A673 (cell line): ENCODE measurements at regions not wholly inside any gene's neighbourhood (a gene's known extent, or its start where the extent isn't known, plus 50 kb on each side); places are given as distances from the start of the nearest gene placed in this dataset.

ENCODE experiments used
- BruUV-seq: library from RNA; stranded (reverse); fragments of 400-500 nt; replicated peaks from 2 replicates; lab custom pipeline; 2021; lab: Mats Ljungman, UMichigan
- CTCF ChIA-PET: fragments of 300-600 bp; sonication (Branson Sonifier 250); formaldehyde crosslinking; loops from one replicate; lab custom pipeline; 2022; ENCODE audit warnings: antibody characterized with exemption; lab: Charles Lee
- POLR2A ChIA-PET: fragments of 300-600 bp; sonication (Branson Sonifier 250); formaldehyde crosslinking; loops from one replicate; lab custom pipeline; 2022; ENCODE audit warnings: antibody characterized with exemption; ENCODE audit not compliant: low non-redundant PET; lab: Charles Lee
- DNase-seq: peaks from one replicate; pipeline ENCODE4 v3.0.0-alpha.2; 2015; ENCODE audit warnings: low spot score
- H3K27ac ChIP-seq: fragments of 200-600 bp; sonication (generic); 2 replicates; pipeline ENCODE4 v1.5.1; 2016; ENCODE audit warnings: mixed run types, low read depth, mild to moderate bottlenecking, mixed read lengths, antibody characterized with exemption, low read length; ENCODE audit not compliant: poor library complexity, severe bottlenecking
- H3K27me3 ChIP-seq: fragments of 200-600 bp; sonication (generic); replicated peaks from 2 replicates; pipeline ENCODE4 v1.6.1; 2017; ENCODE audit warnings: mixed run types, low read depth, mild to moderate bottlenecking, mixed read lengths, antibody characterized with exemption, low read length; ENCODE audit not compliant: insufficient read depth, poor library complexity
- H3K36me3 ChIP-seq: fragments of 200-600 bp; sonication (generic); 2 replicates; pipeline ENCODE4 v1.6.1; 2016; ENCODE audit warnings: mixed run types, mild to moderate bottlenecking, mixed read lengths, antibody characterized with exemption, low read length; ENCODE audit not compliant: insufficient read depth, poor library complexity, severe bottlenecking
- H3K4me1 ChIP-seq: fragments of 200-600 bp; sonication (generic); 2 replicates; pipeline ENCODE4 v1.6.1; 2017; ENCODE audit warnings: mixed run types, mild to moderate bottlenecking, mixed read lengths, antibody characterized with exemption, low read length; ENCODE audit not compliant: insufficient read depth, poor library complexity, severe bottlenecking
- H3K4me3 ChIP-seq: fragments of 200-600 bp; sonication (generic); 2 replicates; pipeline ENCODE4 v1.5.1; 2016; ENCODE audit warnings: low read depth, mixed run types, mild to moderate bottlenecking, mixed read lengths, low read length; ENCODE audit not compliant: poor library complexity, severe bottlenecking
- H3K9me3 ChIP-seq: fragments of 200-600 bp; sonication (generic); 2 replicates; pipeline ENCODE4 v1.6.1; 2016; ENCODE audit warnings: mixed run types, low read depth, mild to moderate bottlenecking, mixed read lengths, antibody characterized with exemption, low read length; ENCODE audit not compliant: poor library complexity, severe bottlenecking
- CTCF ChIP-seq: fragments of 300-800, 200-600 bp; sonication (generic); conservative IDR thresholded peaks from 2 replicates; pipeline ENCODE4 v1.5.1; 2017; ENCODE audit warnings: low read depth, mild to moderate bottlenecking, antibody characterized with exemption, low read length, moderate library complexity, mixed read lengths
- EZH2 ChIP-seq: fragments of 200-600 bp; sonication (generic); IDR thresholded peaks from 2 replicates; pipeline ENCODE4 v1.6.1; 2017; ENCODE audit warnings: borderline replicate concordance, low read depth, mild to moderate bottlenecking, mixed read lengths, antibody characterized with exemption, low read length; ENCODE audit not compliant: poor library complexity, severe bottlenecking
- intact Hi-C: fragments of 100-400 bp; cut with micrococcal nuclease; formaldehyde crosslinking; loops from one replicate; pipeline ENCODE4 v1.10.0; 2022; ENCODE audit not compliant: unreplicated experiment

DNA sequence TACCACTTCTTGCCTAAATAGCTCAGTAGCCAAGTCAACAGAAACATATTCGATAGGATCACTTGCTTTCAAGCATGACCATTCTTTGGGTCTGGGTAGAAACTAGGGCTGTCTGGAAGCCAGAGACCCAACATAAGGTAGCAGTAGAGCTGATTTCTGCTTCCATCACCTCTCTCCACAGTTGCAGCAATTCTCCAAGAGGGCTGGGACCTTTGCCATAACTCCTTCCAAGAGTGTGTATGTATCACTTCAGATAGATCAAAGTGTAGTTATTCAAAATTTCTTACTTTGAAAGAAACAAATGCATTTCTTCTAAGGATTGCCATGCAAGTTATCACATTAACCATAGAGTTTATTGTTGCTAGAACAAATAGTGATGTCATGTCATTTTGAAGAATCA is 172.0 kb upstream of the GALNT5 start:
- Histone ChIP-seq H3K4me1 (no peaks in the 10 kb centered on the region), H3K27me3 (no peaks in the 10 kb centered on the region), H3K4me3 (no peak overlapping the region), H3K9me3 (no peaks in the 10 kb centered on the region), H3K36me3 (no peaks in the 10 kb centered on the region), H3K27ac (no peak overlapping the region)
- intact Hi-C loops = no loop called here
- POLR2A ChIA-PET = no interaction called here
- BruUV-seq = no TSS peak
- no peak for TF ChIP-seq CTCF
- TF ChIP-seq EZH2 = no peak
- CTCF ChIA-PET = no interaction called here
- no peak for DNase-seq

GRCh38 chr2:157087373-157088002 is 170.0 kb upstream of the GALNT5 start:
- BruUV-seq = no TSS peak

DNA sequence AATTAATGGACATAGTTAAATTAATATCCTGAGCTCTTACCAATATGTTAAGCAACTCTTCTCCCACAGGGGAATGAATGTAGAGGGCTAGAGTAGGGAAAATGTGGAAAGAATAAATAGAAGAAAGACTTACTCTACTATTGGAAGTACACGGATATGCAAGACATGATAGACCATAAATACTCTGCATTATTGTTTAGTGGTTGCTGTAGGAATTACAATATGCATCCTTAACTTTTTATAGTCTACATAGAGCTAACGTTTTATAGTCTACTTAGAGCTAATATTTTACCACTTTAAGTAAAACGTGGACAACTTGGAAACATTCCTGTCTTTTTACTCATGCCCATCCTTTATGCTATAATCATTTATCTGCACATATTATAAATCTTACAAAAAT is 163.8 kb upstream of the GALNT5 start:
- no TSS peak for BruUV-seq
- Histone ChIP-seq H3K27me3 (no peaks in the 10 kb centered on the region), H3K4me1 (no peaks in the 10 kb centered on the region), H3K4me3 (no peak overlapping the region), H3K36me3 (no peaks in the 10 kb centered on the region), H3K9me3 (no peaks in the 10 kb centered on the region), H3K27ac (no peak overlapping the region)
- DNase-seq = no peak
- intact Hi-C loops = no loop called here
- ChIA-PET POLR2A (no interaction called here), CTCF (no interaction called here)
- TF ChIP-seq EZH2 (no peak), CTCF (no peak; the same call in 1 of the 2 replicates)

More at GRCh38 chr2:157087373-157088002, 170.0 kb upstream of the GALNT5 start:
- Histone ChIP-seq H3K27me3 (no peaks in the 10 kb centered on the region), H3K4me1 (no peaks in the 10 kb centered on the region), H3K4me3 (no peak overlapping the region), H3K27ac (no peak overlapping the region), H3K9me3 (no peaks in the 10 kb centered on the region), H3K36me3 (no peaks in the 10 kb centered on the region)
- no peak for DNase-seq
- ChIA-PET CTCF (no interaction called here), POLR2A (no interaction called here)
- TF ChIP-seq CTCF = no peak
- no peak for TF ChIP-seq EZH2
- intact Hi-C loops = no loop called here
